Activated CD4-positive, alpha-beta T cell treated with anti-CD3 and anti-CD28 coated beads for 36 hours (primary cell): ENCODE measurements at regions not wholly inside any gene's neighbourhood (a gene's known extent, or its start where the extent isn't known, plus 50 kb on each side); places are given as distances from the start of the nearest gene placed in this dataset.
"Not testable (repeated sequence)": the region's sequence is repeated elsewhere in the genome, so short reads cannot be mapped to it uniquely, and the experiment has no call there.

Experiments
- ATAC-seq: fragments of 200-7000 bp; cut with Tn5 transposase; one replicate; pipeline ENCODE4 v1.10.0; 2021; ENCODE audit warnings: mild to moderate bottlenecking, moderate library complexity
- CTCF ChIA-PET: fragments of 350-600 bp; sonication (Branson Sonifier 250); formaldehyde crosslinking; loops from one replicate; lab custom pipeline; 2021; ENCODE audit warnings: antibody characterized with exemption; lab: Charles Lee
- POLR2A ChIA-PET: fragments of 350-600 bp; sonication (Branson Sonifier 250); formaldehyde crosslinking; loops from one replicate; lab custom pipeline; 2021; ENCODE audit warnings: antibody characterized with exemption, inconsistent platforms; lab: Charles Lee
- DNase-seq: peaks from one replicate; pipeline ENCODE4 v3.0.0-alpha.2; 2020
- H3K27ac Mint-ChIP-seq: one replicate; pipeline ENCODE4 v1.8.0; 2021; ENCODE audit warnings: mixed read lengths
- H3K27me3 Mint-ChIP-seq: one replicate; pipeline ENCODE4 v1.8.0; 2021; ENCODE audit warnings: mixed read lengths
- H3K36me3 Mint-ChIP-seq: one replicate; pipeline ENCODE4 v1.8.0; 2021; ENCODE audit warnings: low read depth, mixed read lengths
- H3K4me1 Mint-ChIP-seq: one replicate; pipeline ENCODE4 v1.8.0; 2021; ENCODE audit warnings: mixed read lengths
- H3K4me3 Mint-ChIP-seq: one replicate; pipeline ENCODE4 v1.8.0; 2021; ENCODE audit warnings: mild to moderate bottlenecking, moderate library complexity, mixed read lengths
- H3K9me3 Mint-ChIP-seq: one replicate; pipeline ENCODE4 v1.8.0; 2021; ENCODE audit warnings: low read depth, mixed read lengths
- intact Hi-C, 2 experiments: fragments of 100-400 bp; cut with DNase I in 1 of 2; cut with micrococcal nuclease in 1 of 2; formaldehyde crosslinking; loops; one replicate each; pipeline versions ENCODE4 v1.14.2 to v1.15.1; 2022 to 2024; cut with DNase I, micrococcal nuclease

DNA sequence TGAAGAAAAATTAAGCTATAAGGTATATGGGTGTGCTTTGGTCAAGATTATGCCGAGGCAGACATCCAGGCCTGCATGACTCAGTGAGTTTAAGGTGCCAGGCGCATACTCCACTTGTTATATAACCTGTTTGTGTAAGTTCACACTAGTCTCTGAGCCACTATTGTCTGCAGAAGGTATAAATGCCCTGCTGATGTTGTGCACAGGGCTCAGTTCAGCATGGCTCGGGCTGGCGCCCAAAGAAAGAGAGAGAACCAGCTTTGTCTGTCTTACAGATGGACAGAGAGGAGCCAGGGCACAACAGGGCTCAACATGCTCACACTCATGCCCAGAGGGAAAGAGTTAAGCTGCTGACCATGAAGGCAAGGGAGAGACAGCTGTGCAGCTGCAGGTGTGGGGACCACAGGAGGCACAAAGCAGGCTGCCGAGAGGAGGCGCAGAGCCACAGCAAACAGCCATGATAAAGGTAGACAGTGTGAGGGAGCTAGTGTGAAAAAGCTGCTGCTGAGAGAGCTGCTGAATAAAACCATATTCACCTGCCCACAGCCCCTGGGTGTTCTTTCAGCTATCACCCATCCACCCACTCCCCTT lies 1587.6 kb upstream of the C9orf72 start:
- no peaks in the 10 kb centered on the region for H3K27me3 Mint-ChIP-seq
- no peak overlapping the region for H3K27ac Mint-ChIP-seq
- ATAC-seq = no peak
- no peaks in the 10 kb centered on the region for H3K9me3 Mint-ChIP-seq
- no peaks in the 10 kb centered on the region for H3K4me1 Mint-ChIP-seq
- H3K4me3 Mint-ChIP-seq = no peak overlapping the region
- no peak for DNase-seq
- no peaks in the 10 kb centered on the region for H3K36me3 Mint-ChIP-seq
- ChIA-PET POLR2A (no interaction called here), CTCF (no interaction called here)
- intact Hi-C loops = no loop called here

- DNase-seq (no peak), ATAC-seq (no peak)
- Mint-ChIP-seq H3K36me3 (no peaks in the 10 kb centered on the region), H3K27ac (no peak overlapping the region), H3K9me3 (no peaks in the 10 kb centered on the region), H3K27me3 (no peaks in the 10 kb centered on the region), H3K4me3 (no peak overlapping the region), H3K4me1 (no peaks in the 10 kb centered on the region)
- CTCF ChIA-PET = no interaction called here
- intact Hi-C loops = no loop called here
- POLR2A ChIA-PET = no interaction called here
These were observed 1600.9 kb upstream of the C9orf72 start for GRCh38 chr9:29174136-29174535.

- no peaks in the 10 kb centered on the region for H3K27me3 Mint-ChIP-seq
- ATAC-seq = no peak
- CTCF ChIA-PET = no interaction called here
- no peak for DNase-seq
- H3K4me3 Mint-ChIP-seq = no peak overlapping the region
- peaks cover 1% of the 10 kb centered on the region for H3K9me3 Mint-ChIP-seq
- POLR2A ChIA-PET = no interaction called here
- intact Hi-C loops = no loop called here
- H3K36me3 Mint-ChIP-seq = no peaks in the 10 kb centered on the region
- H3K4me1 Mint-ChIP-seq = no peaks in the 10 kb centered on the region
- no peak overlapping the region for H3K27ac Mint-ChIP-seq
These were observed 1603.0 kb upstream of the C9orf72 start for GRCh38 chr9:29176231-29176630.

DNA sequence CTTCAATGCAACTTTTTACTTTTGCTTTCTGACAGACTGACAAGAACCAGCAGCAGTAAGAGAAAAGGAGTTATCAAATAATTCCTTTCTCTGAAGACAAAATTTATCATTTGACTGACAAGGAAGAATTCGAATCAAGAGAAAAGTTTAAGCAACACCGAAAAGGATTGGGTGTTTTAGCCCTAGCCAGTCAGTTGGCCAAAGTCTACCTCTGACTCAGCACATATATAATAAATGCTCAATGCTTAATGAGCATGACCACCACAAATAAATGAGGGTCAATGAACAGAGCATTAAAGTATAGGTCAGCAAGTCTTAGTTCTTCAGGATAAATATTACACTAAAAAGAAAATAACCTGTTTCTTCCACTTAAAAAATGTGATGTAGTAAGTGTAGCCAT lies 1603.5 kb upstream of the C9orf72 start:
- Mint-ChIP-seq H3K4me3 (no peak overlapping the region), H3K4me1 (no peaks in the 10 kb centered on the region)
- intact Hi-C loops = no loop called here

DNA sequence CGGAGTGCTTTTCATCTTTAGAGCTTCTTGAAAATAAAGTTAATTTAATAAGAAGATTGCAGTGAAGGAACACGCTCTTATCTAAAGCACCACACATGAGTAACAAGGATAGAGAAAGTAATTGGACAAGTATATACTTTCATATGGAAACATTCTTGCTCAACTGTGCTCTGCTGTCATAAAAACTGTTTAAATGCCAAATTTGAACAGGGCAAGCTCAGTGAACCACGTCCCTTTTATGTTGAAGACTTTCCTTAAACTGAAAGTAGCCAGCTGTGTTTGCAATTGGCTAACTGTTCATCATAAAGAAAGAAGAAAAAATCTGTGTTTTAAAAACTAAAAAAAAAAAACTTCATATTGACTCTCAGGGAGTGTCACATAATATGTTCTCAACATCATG lies 1610.7 kb upstream of the C9orf72 start:
- DNase-seq = no peak
- CTCF ChIA-PET = no interaction called here
- Mint-ChIP-seq H3K4me1 (no peaks in the 10 kb centered on the region), H3K27me3 (no peaks in the 10 kb centered on the region), H3K27ac (no peak overlapping the region), H3K36me3 (no peaks in the 10 kb centered on the region), H3K9me3 (peaks cover 1% of the 10 kb centered on the region), H3K4me3 (no peak overlapping the region)
- no peak for ATAC-seq
- POLR2A ChIA-PET = no interaction called here
- intact Hi-C loops = no loop called here

More for the DNA sequence above, 1603.5 kb upstream of the C9orf72 start:
- Mint-ChIP-seq H3K27me3 (no peaks in the 10 kb centered on the region), H3K36me3 (no peaks in the 10 kb centered on the region), H3K27ac (no peak overlapping the region), H3K9me3 (peaks cover 1% of the 10 kb centered on the region)
- ATAC-seq (no peak), DNase-seq (no peak)
- POLR2A ChIA-PET = no interaction called here
- CTCF ChIA-PET = no interaction called here

DNA sequence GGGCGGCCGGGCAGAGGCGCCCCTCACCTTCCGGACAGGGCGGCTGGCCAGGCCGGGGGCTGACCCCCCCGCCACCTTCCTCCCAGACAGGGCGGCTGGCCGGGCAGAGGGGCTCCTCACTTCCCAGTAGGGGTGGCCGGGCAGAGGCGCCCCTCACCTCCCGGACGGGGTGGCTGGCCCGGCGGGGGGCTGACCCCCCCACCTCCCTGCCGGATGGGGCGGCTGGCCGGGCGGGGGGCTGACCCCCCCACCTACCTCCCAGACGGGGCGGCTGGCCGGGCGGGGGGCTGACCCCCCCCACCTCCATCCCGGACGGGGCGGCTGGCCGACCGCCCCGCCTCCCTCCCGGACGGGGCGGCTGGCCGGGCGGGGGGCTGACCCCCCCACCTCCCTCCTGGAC lies 1615.5 kb upstream of the C9orf72 start:
- ATAC-seq, H3K9me3 Mint-ChIP-seq, CTCF ChIA-PET, H3K4me3 Mint-ChIP-seq, H3K36me3 Mint-ChIP-seq, intact Hi-C loops, H3K4me1 Mint-ChIP-seq, DNase-seq, H3K27me3 Mint-ChIP-seq, POLR2A ChIA-PET, H3K27ac Mint-ChIP-seq: not testable (repeated sequence)

- H3K4me3 Mint-ChIP-seq, ATAC-seq, H3K27me3 Mint-ChIP-seq, CTCF ChIA-PET, DNase-seq, H3K4me1 Mint-ChIP-seq, H3K36me3 Mint-ChIP-seq, H3K9me3 Mint-ChIP-seq, POLR2A ChIA-PET, H3K27ac Mint-ChIP-seq, intact Hi-C loops: not testable (repeated sequence)
These were observed 1615.9 kb upstream of the C9orf72 start for GRCh38 chr9:29189221-29189620.

DNA sequence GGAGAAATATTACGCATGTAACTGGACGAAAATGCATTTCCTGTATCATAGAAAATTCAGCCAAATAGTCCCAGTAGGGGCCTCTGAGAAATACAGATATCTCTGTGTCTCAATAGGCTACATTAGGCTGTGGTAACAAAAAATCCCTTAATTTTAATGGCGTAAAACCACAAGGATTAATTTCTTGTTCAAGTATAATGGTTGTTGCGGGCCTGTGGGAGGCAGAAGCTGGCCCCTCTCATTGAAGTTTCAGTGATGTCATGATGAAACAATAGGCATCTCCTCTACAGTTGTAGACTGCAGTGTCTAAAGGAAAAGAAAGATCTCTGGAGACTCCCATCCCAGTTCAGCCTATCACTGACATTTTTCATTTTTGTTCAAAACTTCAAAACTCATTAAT lies 1625.6 kb upstream of the C9orf72 start:
- no peak for DNase-seq
- ChIA-PET POLR2A (no interaction called here), CTCF (no interaction called here)
- H3K4me3 Mint-ChIP-seq = no peak overlapping the region
- no peaks in the 10 kb centered on the region for H3K9me3 Mint-ChIP-seq
- intact Hi-C loops = no loop called here
- H3K4me1 Mint-ChIP-seq = no peaks in the 10 kb centered on the region
- H3K27ac Mint-ChIP-seq = no peak overlapping the region
- no peaks in the 10 kb centered on the region for H3K27me3 Mint-ChIP-seq
- ATAC-seq = no peak
- no peaks in the 10 kb centered on the region for H3K36me3 Mint-ChIP-seq

GRCh38 chr9:29199975-29200374 lies 1626.7 kb upstream of the C9orf72 start:
- ATAC-seq (no peak), DNase-seq (no peak)
- Mint-ChIP-seq H3K36me3 (no peaks in the 10 kb centered on the region), H3K4me3 (no peak overlapping the region), H3K27ac (no peak overlapping the region), H3K9me3 (no peaks in the 10 kb centered on the region), H3K4me1 (no peaks in the 10 kb centered on the region), H3K27me3 (no peaks in the 10 kb centered on the region)
- ChIA-PET CTCF (no interaction called here), POLR2A (no interaction called here)
- intact Hi-C loops = no loop called here

DNA sequence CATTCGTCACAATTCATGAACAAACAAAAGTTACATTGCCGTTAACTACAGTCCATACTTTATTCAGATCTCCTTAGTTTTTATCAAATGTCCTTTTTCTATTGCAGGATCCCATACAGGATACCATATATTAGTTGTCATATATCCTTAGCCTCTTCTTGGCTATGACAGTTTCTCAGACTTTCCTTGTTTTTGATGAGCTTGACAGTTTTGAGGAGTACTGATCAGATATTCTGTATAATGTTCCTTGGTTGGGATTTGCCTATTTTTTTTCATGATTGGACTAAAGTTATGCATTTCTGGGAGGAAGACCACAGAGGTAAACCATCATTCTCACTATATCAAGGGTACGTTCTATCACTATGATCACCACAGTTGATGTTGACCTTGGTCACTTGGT lies 1627.4 kb upstream of the C9orf72 start:
- ChIA-PET CTCF (no interaction called here), POLR2A (no interaction called here)
- no peak for ATAC-seq
- H3K27me3 Mint-ChIP-seq = no peaks in the 10 kb centered on the region
- no peak overlapping the region for H3K27ac Mint-ChIP-seq
- intact Hi-C loops = no loop called here
- no peaks in the 10 kb centered on the region for H3K9me3 Mint-ChIP-seq
- no peaks in the 10 kb centered on the region for H3K4me1 Mint-ChIP-seq
- no peak overlapping the region for H3K4me3 Mint-ChIP-seq
- DNase-seq = no peak
- H3K36me3 Mint-ChIP-seq = no peaks in the 10 kb centered on the region

DNA sequence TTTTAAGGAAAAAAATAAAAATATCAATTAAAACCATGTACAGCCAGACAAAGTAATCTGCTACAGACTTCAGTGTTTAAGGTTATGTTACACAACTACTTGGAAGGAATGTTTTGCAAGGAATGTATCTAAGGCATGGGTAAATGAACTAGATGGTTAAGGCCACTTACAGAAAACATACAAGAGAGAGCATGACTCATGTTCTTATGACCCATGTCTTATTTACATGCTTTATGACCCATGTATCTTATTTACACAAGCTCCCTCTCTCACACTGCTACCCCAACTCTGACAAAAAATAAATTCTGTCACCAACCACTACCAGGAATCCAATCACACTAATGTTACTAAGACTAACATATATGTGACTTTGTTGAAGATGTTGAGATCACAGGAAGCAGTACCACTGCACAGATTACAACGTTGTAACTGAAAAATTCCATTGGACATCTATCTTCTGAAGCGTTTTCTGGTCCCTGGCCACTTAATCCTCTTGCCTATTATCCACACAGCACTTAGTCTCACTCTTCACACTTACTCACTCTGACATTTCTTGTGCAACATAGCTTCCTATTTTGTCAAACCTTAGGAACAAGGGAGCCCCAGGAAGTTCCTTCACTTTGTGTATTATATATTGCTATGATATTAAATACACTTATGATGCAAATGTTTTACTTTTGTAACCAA lies 1630.1 kb upstream of the C9orf72 start:
- Mint-ChIP-seq H3K27ac (no peak overlapping the region), H3K4me1 (no peaks in the 10 kb centered on the region), H3K4me3 (no peak overlapping the region), H3K9me3 (no peaks in the 10 kb centered on the region), H3K36me3 (no peaks in the 10 kb centered on the region), H3K27me3 (no peaks in the 10 kb centered on the region)
- intact Hi-C loops = no loop called here
- CTCF ChIA-PET = no interaction called here
- ATAC-seq (no peak), DNase-seq (no peak)
- POLR2A ChIA-PET = no interaction called here

- Mint-ChIP-seq H3K27me3 (peaks cover 30% of the 10 kb centered on the region), H3K27ac (no peak overlapping the region), H3K9me3 (no peaks in the 10 kb centered on the region), H3K36me3 (no peaks in the 10 kb centered on the region), H3K4me1 (peaks cover 8% of the 10 kb centered on the region), H3K4me3 (no peak overlapping the region)
- intact Hi-C loops = no loop called here
- DNase-seq = no peak
- POLR2A ChIA-PET = no interaction called here
- CTCF ChIA-PET = no interaction called here
- no peak for ATAC-seq
These were observed 1635.4 kb upstream of the C9orf72 start for GRCh38 chr9:29208670-29209069.
